KMS-11 (cell line): ENCODE measurements at regions not wholly inside any gene's neighbourhood (a gene's known extent, or its start where the extent isn't known, plus 50 kb on each side); places are given as distances from the start of the nearest gene placed in this dataset.

Experiments used
- H2AFZ ChIP-seq: fragments of 200-600 bp; sonication (generic); 2 replicates; pipeline ENCODE4 v1.6.1; 2016; ENCODE audit warnings: antibody characterized with exemption, mixed run types, low read depth
- H3K27ac ChIP-seq: fragments of 200-600 bp; sonication (generic); 2 replicates; pipeline ENCODE4 v1.6.1; 2016; ENCODE audit warnings: mild to moderate bottlenecking, mixed run types
- H3K27me3 ChIP-seq: fragments of 200-600 bp; sonication (generic); 2 replicates; pipeline ENCODE4 v1.6.1; 2017; ENCODE audit warnings: mild to moderate bottlenecking, low read depth, mixed run types, moderate library complexity; ENCODE audit not compliant: insufficient read depth
- H3K36me3 ChIP-seq: fragments of 200-600 bp; sonication (generic); 2 replicates; pipeline ENCODE4 v1.6.1; 2017; ENCODE audit warnings: mild to moderate bottlenecking, mixed run types; ENCODE audit not compliant: insufficient read depth
- H3K4me1 ChIP-seq: fragments of 200-600 bp; sonication (generic); 2 replicates; pipeline ENCODE4 v1.6.1; 2016; ENCODE audit warnings: mild to moderate bottlenecking, low read depth, mixed run types; ENCODE audit not compliant: poor library complexity, severe bottlenecking
- H3K4me2 ChIP-seq: fragments of 200-600 bp; sonication (generic); 2 replicates; pipeline ENCODE4 v1.7.0; 2016; ENCODE audit warnings: mild to moderate bottlenecking, mixed run types
- H3K4me3 ChIP-seq: fragments of 200-600 bp; sonication (generic); IDR thresholded peaks from 2 replicates; pipeline ENCODE4 v1.6.1; 2017; ENCODE audit warnings: low read depth, low read length, mixed read lengths; ENCODE audit not compliant: insufficient read depth
- H3K79me2 ChIP-seq: fragments of 200-600 bp; sonication (generic); 2 replicates; pipeline ENCODE4 v1.6.1; 2016; ENCODE audit warnings: low read depth, mixed run types; ENCODE audit not compliant: insufficient read depth
- H3K9ac ChIP-seq: fragments of 200-600 bp; sonication (generic); 2 replicates; pipeline ENCODE4 v1.6.1; 2016; ENCODE audit warnings: mild to moderate bottlenecking, mixed run types
- H4K20me1 ChIP-seq: fragments of 200-600 bp; sonication (generic); 2 replicates; pipeline ENCODE4 v1.6.1; 2016; ENCODE audit warnings: mild to moderate bottlenecking, mixed run types; ENCODE audit not compliant: insufficient read depth
- TF ChIP-seq, protein P1 (sequence below): fragments of 200-600 bp; sonication (generic); conservative IDR thresholded peaks from 2 replicates; pipeline ENCODE4 v1.6.1; 2017; ENCODE audit warnings: low read depth, mild to moderate bottlenecking, antibody characterized with exemption, low read length, moderate library complexity, mixed read lengths

DNA sequence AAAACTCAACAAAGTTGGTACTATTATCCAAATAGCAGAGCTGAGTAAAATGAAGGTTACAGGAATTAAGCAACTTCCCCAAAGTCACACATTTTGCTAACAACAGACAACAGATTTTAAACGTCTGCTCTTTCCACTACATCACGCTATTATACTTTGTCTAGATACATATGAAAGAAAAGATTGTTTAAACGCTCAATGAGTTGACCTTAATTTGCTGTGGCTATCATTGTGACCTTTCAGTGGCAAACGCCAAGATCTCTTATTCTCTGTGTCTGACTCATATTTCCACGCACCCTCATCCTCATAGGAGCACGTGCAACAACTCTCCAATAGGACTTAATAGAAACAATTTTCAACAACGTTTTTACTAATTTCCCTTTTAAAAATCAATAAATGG is 540.1 kb downstream of the MAFB start:
- Histone ChIP-seq H3K9ac (no peak overlapping the region), H3K4me1 (no peaks in the 10 kb centered on the region), H3K4me2 (no peak overlapping the region), H4K20me1 (no peaks in the 10 kb centered on the region), H3K27ac (no peak overlapping the region), H3K27me3 (no peaks in the 10 kb centered on the region), H2AFZ (no peak overlapping the region), H3K79me2 (no peaks in the 10 kb centered on the region), H3K4me3 (no peak overlapping the region), H3K36me3 (no peaks in the 10 kb centered on the region)
- TF ChIP-seq, protein P1, sequence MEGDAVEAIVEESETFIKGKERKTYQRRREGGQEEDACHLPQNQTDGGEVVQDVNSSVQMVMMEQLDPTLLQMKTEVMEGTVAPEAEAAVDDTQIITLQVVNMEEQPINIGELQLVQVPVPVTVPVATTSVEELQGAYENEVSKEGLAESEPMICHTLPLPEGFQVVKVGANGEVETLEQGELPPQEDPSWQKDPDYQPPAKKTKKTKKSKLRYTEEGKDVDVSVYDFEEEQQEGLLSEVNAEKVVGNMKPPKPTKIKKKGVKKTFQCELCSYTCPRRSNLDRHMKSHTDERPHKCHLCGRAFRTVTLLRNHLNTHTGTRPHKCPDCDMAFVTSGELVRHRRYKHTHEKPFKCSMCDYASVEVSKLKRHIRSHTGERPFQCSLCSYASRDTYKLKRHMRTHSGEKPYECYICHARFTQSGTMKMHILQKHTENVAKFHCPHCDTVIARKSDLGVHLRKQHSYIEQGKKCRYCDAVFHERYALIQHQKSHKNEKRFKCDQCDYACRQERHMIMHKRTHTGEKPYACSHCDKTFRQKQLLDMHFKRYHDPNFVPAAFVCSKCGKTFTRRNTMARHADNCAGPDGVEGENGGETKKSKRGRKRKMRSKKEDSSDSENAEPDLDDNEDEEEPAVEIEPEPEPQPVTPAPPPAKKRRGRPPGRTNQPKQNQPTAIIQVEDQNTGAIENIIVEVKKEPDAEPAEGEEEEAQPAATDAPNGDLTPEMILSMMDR, result no peak

DNA sequence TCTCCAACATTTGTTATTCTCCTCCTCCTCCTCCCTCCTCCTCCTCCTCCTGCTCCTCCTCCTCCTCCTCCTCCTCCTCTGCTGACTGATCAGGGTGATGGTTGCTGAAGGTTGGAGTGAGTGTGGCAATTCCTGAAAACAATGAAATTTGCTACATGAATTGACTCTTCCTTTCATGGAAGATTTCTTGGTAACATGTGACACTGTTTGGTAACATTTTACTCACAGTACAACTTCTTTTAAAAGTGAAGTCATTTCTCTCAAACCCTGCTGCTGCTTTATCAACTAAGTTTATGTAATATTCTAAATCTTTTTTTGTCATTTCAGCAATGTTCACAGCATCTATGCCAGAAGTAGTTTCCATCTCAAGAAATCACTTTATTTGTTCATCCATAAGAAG is 543.0 kb downstream of the MAFB start:
- Histone ChIP-seq H3K4me2 (no peak overlapping the region), H3K4me1 (no peaks in the 10 kb centered on the region), H3K9ac (no peak overlapping the region), H3K4me3 (no peak overlapping the region), H2AFZ (no peak overlapping the region), H3K36me3 (no peaks in the 10 kb centered on the region), H4K20me1 (no peaks in the 10 kb centered on the region), H3K27ac (no peak overlapping the region), H3K27me3 (no peaks in the 10 kb centered on the region), H3K79me2 (no peaks in the 10 kb centered on the region)
- TF ChIP-seq, protein P1, result no peak

DNA sequence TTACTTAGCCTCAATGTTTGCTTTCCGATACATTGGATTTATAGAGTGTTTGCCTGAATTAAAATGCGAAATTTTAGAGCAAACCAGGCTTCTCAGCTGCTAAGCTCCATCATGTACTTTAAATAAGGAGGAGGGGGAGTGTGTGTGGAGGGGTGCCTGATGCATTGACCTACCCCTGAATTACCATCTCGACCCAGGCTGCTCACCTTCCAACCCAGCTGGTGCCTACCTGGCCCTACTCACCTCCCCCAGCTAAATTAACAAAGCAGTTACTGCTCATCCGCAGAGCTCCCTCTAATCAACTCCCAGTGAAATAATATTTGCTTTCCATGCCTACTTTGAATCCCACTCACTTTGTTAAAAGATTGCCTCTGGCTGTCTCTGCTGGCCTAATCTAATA is 544.5 kb downstream of the MAFB start:
- Histone ChIP-seq H3K4me2 (no peak overlapping the region), H4K20me1 (no peaks in the 10 kb centered on the region), H3K9ac (no peak overlapping the region), H3K79me2 (no peaks in the 10 kb centered on the region), H3K36me3 (no peaks in the 10 kb centered on the region), H3K27me3 (no peaks in the 10 kb centered on the region), H3K4me1 (no peaks in the 10 kb centered on the region), H2AFZ (no peak overlapping the region), H3K4me3 (no peak overlapping the region), H3K27ac (no peak overlapping the region)
- TF ChIP-seq, protein P1, result no peak

DNA sequence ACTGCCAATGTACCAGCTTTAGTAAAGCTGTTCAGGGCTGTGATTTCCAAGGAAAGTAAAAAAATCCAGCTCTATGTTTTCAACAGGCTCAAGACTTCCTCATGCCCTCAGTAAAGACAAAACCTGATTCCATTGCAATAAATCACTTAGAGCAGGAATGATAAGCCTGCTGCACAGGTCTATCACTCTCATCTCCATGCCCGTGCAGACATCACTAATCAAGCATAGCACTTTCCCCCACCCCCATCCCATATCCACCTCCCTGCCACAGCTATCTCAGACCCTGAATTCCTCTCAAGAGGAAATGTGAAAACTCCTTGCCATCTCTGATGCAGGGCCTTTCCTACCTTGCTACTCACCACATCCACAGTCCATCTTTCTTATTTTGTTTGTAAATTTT is 554.9 kb downstream of the MAFB start:
- TF ChIP-seq, protein P1, result no peak
- Histone ChIP-seq H3K36me3 (no peaks in the 10 kb centered on the region), H4K20me1 (no peaks in the 10 kb centered on the region), H3K27ac (no peak overlapping the region), H2AFZ (no peak overlapping the region), H3K4me3 (no peak overlapping the region), H3K4me1 (no peaks in the 10 kb centered on the region), H3K4me2 (no peak overlapping the region), H3K9ac (no peak overlapping the region), H3K27me3 (no peaks in the 10 kb centered on the region), H3K79me2 (no peaks in the 10 kb centered on the region)

DNA sequence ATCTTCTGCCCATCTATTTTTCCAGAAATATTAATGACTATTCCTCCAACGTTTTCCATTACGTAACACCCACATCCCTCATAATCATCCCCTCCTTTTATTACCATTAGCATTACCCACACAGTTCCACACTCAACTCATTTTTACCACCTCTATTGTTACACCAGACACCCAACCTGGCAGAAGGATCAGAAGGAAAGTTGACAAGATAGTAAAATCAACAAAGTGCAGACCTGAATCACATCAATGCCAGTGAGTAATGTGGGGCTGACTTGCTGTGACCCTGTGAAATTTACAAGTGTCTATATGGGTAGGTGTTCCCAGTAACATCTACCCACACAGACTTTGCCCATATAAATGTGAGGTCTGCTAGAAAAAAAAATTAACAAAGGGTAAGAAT is 568.2 kb downstream of the MAFB start:
- Histone ChIP-seq H4K20me1 (no peaks in the 10 kb centered on the region), H3K9ac (no peak overlapping the region), H3K79me2 (no peaks in the 10 kb centered on the region), H3K4me1 (no peaks in the 10 kb centered on the region), H3K27ac (no peak overlapping the region), H3K4me2 (no peak overlapping the region), H3K36me3 (no peaks in the 10 kb centered on the region), H3K27me3 (no peaks in the 10 kb centered on the region), H2AFZ (no peak overlapping the region), H3K4me3 (no peak overlapping the region)
- TF ChIP-seq, protein P1, result no peak
